Putamen (tissue), 1 donor: ENCODE measurements at regions not wholly inside any gene's neighbourhood (a gene's known extent, or its start where the extent isn't known, plus 50 kb on each side); places are given as distances from the start of the nearest gene placed in this dataset.

Source experiments
- DNase-seq: peaks from one replicate; pipeline ENCODE4 v3.0.0-alpha.2; 2016; ENCODE audit warnings: low spot score

DNA sequence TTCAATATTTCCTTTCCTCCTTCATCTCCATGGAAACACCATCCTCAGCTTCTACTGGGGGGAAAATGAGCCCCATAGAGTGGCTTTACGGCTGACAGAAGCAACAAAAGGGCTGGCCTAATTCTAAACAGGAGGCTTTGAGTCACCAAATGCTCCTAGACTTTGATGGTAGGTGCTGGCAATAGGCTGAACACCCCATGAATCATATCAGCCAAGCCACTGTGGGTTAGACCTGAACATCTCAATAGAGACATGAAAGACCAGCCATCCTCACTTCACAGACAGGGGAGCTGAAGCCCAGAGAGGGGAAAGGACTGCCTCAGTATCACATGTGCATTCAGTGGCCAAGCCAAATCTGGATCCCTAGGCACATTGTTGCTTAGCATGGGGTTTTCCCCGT is 107.6 kb downstream of the AMER1 start:
- no peak for DNase-seq

DNA sequence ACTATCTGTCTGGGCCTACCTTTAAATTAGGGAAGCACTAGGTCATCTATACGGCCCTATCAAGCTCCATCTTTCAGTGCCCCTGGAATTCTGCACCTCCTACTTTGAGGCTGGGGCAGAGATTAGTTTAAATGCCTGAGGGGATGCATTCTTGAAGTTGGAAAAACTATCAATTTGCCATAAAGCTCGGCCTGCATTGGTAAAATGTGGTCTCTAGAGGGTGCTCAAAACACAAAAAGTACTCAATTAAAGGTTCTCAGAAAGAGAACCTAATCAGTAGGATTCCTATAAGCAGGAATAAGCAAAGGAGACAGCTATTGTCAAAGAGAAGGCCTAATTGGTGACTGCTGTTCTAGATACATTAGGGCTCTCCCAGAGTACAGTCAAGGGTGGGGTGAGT is 111.7 kb downstream of the AMER1 start:
- DNase-seq = peak; percentile 0
